HG03196 (cell line): ENCODE measurements at regions not wholly inside any gene's neighbourhood (a gene's known extent, or its start where the extent isn't known, plus 50 kb on each side); places are given as distances from the start of the nearest gene placed in this dataset.
A peak's percentile ranks its signal among the peaks of the same experiment; 100 is the strongest.

Experiments
- ATAC-seq: cut with Tn5 transposase; IDR thresholded peaks from one replicate; pipeline ENCODE4 v1.9.1; 2021; ENCODE audit not compliant: unreplicated experiment

- no peak for ATAC-seq
Observed at GRCh38 chr11:110948112-110948511, 235.9 kb upstream of the ARHGAP20 start.

- ATAC-seq: no peak
Observed at GRCh38 chr11:110947096-110947495, 234.9 kb upstream of the ARHGAP20 start.

- no peak for ATAC-seq
Observed at GRCh38 chr11:110939471-110939870, 227.2 kb upstream of the ARHGAP20 start.

- ATAC-seq: no peak
Observed at GRCh38 chr11:110935018-110935640, 222.9 kb upstream of the ARHGAP20 start.

GRCh38 chr11:110929129-110929528 lies 216.9 kb upstream of the ARHGAP20 start:
- no peak for ATAC-seq

- no peak for ATAC-seq
Observed at GRCh38 chr11:110928391-110928790, 216.2 kb upstream of the ARHGAP20 start.

- ATAC-seq: no peak
Observed at GRCh38 chr11:110921742-110922521, 209.7 kb upstream of the ARHGAP20 start.

- peak; percentile 68 for ATAC-seq
Observed at GRCh38 chr11:110919241-110919922, 207.1 kb upstream of the ARHGAP20 start.

- ATAC-seq: no peak
Observed at GRCh38 chr11:110918351-110918750, 206.1 kb upstream of the ARHGAP20 start.

- no peak for ATAC-seq
Observed at GRCh38 chr11:110912437-110912836, 200.2 kb upstream of the ARHGAP20 start.

GRCh38 chr11:110910384-110910783 lies 198.1 kb upstream of the ARHGAP20 start:
- ATAC-seq: no peak

GRCh38 chr11:110909336-110909735 lies 197.1 kb upstream of the ARHGAP20 start:
- ATAC-seq: no peak

- ATAC-seq: no peak
Observed at GRCh38 chr11:110908401-110909105, 196.3 kb upstream of the ARHGAP20 start.

- no peak for ATAC-seq
Observed at GRCh38 chr11:110907629-110908028, 195.4 kb upstream of the ARHGAP20 start.

- no peak for ATAC-seq
Observed at GRCh38 chr11:110903830-110904229, 191.6 kb upstream of the ARHGAP20 start.

GRCh38 chr11:110903378-110903777 lies 191.1 kb upstream of the ARHGAP20 start:
- ATAC-seq: no peak

- ATAC-seq: no peak
Observed at GRCh38 chr11:110901441-110901840, 189.2 kb upstream of the ARHGAP20 start.

- no peak for ATAC-seq
Observed at GRCh38 chr11:110900426-110900825, 188.2 kb upstream of the ARHGAP20 start.

GRCh38 chr11:110897035-110897434 lies 184.8 kb upstream of the ARHGAP20 start:
- no peak for ATAC-seq

GRCh38 chr11:110896358-110896757 lies 184.1 kb upstream of the ARHGAP20 start:
- no peak for ATAC-seq

- no peak for ATAC-seq
Observed at GRCh38 chr11:110894224-110894623, 182.0 kb upstream of the ARHGAP20 start.
